ENCODE measurements at regions not wholly inside any gene's neighbourhood (a gene's known extent, or its start where the extent isn't known, plus 50 kb on each side); places are given as distances from the start of the nearest gene placed in this dataset.

DNA sequence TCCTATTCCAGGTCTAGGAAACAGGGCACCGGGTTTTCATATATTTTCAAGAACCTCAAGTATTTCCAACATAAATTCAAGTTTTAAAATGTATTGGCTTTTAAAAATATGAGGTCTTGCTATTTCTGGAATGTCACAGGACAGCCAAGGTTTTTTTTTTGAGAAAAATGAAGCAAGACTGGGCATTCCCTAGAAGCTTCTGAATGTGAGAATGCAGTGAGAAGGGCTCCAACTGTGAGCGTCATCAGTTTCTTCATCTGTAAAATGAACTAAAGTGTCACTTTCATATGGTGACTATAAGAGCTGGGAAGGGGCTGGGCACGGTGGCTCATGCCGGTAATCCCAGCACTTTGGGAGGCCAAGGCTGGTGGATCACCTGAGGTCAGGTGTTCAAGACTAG lies 455.8 kb upstream of the MAF start:
- no peaks in the 10 kb centered on the region for H3K36me3 Mint-ChIP-seq (ENCODE audit: low read depth)
- no peak overlapping the region for H3K4me3 Mint-ChIP-seq
- peaks cover 23% of the 10 kb centered on the region for H3K4me1 Mint-ChIP-seq
- H3K27ac Mint-ChIP-seq, result no peak overlapping the region
- H3K27me3 Mint-ChIP-seq (ENCODE audit: low read depth), result no peaks in the 10 kb centered on the region
- no peaks in the 10 kb centered on the region for H3K9me3 Mint-ChIP-seq
- no peak for TF ChIP-seq CTCF (IDR thresholded peaks at IDR 0.05; ENCODE audit: unreplicated experiment in 3 of 3)

GRCh38 chr16:80055831-80056230 lies 455.3 kb upstream of the MAF start:
- H3K4me3 Mint-ChIP-seq, result no peak overlapping the region
- H3K27ac Mint-ChIP-seq, result no peak overlapping the region
- no peaks in the 10 kb centered on the region for H3K36me3 Mint-ChIP-seq (ENCODE audit: low read depth)
- no peaks in the 10 kb centered on the region for H3K9me3 Mint-ChIP-seq
- no peak for TF ChIP-seq CTCF (IDR thresholded peaks at IDR 0.05; ENCODE audit: unreplicated experiment in 3 of 3)
- H3K27me3 Mint-ChIP-seq (ENCODE audit: low read depth), result no peaks in the 10 kb centered on the region
- peaks cover 23% of the 10 kb centered on the region for H3K4me1 Mint-ChIP-seq

DNA sequence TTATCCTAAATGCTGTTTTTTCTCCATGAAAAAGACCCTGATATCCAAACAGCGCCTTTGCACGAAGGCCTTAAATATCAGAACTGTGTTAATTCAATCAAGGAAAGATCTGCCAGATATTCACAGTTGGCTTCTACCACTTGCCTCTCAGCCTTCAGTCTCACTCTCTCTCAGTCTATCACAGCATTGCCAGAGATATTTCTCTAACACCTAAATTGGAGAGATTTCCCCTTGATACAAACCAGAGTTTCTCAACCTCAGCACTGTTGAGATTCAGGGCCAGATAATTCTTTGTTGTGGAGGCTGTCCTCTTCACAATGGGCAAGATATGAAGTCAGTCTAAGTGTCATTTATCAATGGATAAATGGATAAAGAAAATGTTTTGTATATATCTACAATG lies 454.1 kb upstream of the MAF start:
- no peaks in the 10 kb centered on the region for H3K36me3 Mint-ChIP-seq (ENCODE audit: low read depth)
- no peaks in the 10 kb centered on the region for H3K27me3 Mint-ChIP-seq (ENCODE audit: low read depth)
- no peak overlapping the region for H3K4me3 Mint-ChIP-seq
- H3K4me1 Mint-ChIP-seq, result peaks cover 17% of the 10 kb centered on the region
- H3K9me3 Mint-ChIP-seq, result no peaks in the 10 kb centered on the region
- no peak overlapping the region for H3K27ac Mint-ChIP-seq
- no peak for TF ChIP-seq CTCF (IDR thresholded peaks at IDR 0.05; ENCODE audit: unreplicated experiment in 3 of 3)

DNA sequence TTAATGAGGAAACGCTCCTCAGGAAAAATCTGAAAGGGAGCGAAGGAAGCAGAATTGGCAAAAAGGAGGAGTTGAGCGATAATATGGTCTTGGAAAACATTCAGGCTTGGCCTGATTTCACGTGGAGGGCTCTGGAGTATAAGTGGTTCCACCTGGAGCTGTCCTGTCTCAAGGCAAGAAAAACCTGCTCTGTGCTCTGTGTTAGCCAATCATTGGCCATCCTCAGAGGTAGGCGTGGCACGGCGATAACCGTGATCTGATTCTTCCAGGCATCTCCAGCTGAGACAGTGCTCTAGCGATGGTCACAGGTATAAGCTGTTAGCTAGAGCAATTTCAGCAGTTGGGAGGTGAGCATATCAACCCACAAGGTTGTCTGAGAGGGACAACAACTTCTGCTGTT lies 450.5 kb upstream of the MAF start:
- Mint-ChIP-seq H3K27ac (no peak overlapping the region), H3K4me3 (no peak overlapping the region), H3K4me1 (no peaks in the 10 kb centered on the region), H3K27me3 (ENCODE audit: low read depth) (no peaks in the 10 kb centered on the region), H3K36me3 (ENCODE audit: low read depth) (no peaks in the 10 kb centered on the region), H3K9me3 (no peaks in the 10 kb centered on the region)
- no peak for TF ChIP-seq CTCF (IDR thresholded peaks at IDR 0.05; ENCODE audit: unreplicated experiment in 3 of 3)

DNA sequence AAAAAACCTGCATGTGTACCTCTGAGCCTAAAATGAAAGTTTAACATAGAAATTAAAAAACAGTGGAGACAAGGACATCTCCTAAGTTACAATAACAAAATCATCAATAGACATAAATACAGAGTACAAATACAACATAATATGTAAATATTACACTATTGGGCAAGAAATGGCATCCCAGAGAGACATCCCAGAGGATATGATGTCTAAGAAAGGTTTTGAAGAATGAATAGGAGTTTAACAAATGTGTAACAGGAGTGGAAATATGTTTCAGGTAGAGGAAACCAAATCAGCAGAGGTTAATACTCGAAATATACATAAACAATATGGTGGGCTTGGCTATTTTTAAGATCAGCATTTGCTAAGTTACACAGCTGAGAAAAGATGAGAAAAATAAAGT lies 447.7 kb upstream of the MAF start:
- H3K27me3 Mint-ChIP-seq (ENCODE audit: low read depth), result no peaks in the 10 kb centered on the region
- TF ChIP-seq CTCF (IDR thresholded peaks at IDR 0.05; ENCODE audit: unreplicated experiment in 3 of 3), result no peak
- H3K4me1 Mint-ChIP-seq, result no peaks in the 10 kb centered on the region
- no peak overlapping the region for H3K27ac Mint-ChIP-seq
- no peaks in the 10 kb centered on the region for H3K9me3 Mint-ChIP-seq
- no peak overlapping the region for H3K4me3 Mint-ChIP-seq
- no peaks in the 10 kb centered on the region for H3K36me3 Mint-ChIP-seq (ENCODE audit: low read depth)

DNA sequence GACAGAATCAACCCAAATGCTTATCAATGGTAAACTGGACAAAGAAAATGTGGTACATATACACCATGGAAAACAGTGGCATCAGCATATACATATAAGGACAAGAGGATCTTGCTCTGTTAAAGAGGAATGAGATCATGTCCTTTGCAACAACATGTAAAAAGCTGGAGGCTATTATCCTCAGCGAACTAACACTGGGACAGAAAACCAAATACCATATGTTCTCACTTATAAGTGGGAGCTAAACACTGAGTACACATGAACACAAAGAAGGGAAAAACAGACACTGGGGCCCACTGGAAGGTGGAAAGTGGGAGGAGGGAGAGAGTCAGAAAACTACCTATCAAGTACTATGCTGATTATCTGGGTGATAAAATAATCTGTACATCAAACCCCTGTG lies 447.3 kb upstream of the MAF start:
- Mint-ChIP-seq H3K27me3 (ENCODE audit: low read depth) (peaks cover under 1% of the 10 kb centered on the region), H3K27ac (no peak overlapping the region), H3K4me1 (no peaks in the 10 kb centered on the region), H3K4me3 (no peak overlapping the region), H3K9me3 (no peaks in the 10 kb centered on the region), H3K36me3 (ENCODE audit: low read depth) (no peaks in the 10 kb centered on the region)
- no peak for TF ChIP-seq CTCF (IDR thresholded peaks at IDR 0.05; ENCODE audit: unreplicated experiment in 3 of 3)

Measured in nephron (organoid).